OCI-LY1 (cell line): ENCODE measurements at regions not wholly inside any gene's neighbourhood (a gene's known extent, or its start where the extent isn't known, plus 50 kb on each side); places are given as distances from the start of the nearest gene placed in this dataset.

ENCODE experiments used
- H2AFZ ChIP-seq: fragments of 200-600 bp; sonication (generic), shearing (Covaris generic); 2 replicates; pipeline ENCODE4 v1.6.0; 2014; ENCODE audit warnings: antibody characterized with exemption, mild to moderate bottlenecking, low read length
- H3F3A ChIP-seq: fragments of 200-600 bp; sonication (generic), shearing (Covaris generic); 2 replicates; pipeline ENCODE4 v1.6.0; 2014; ENCODE audit warnings: mild to moderate bottlenecking, antibody characterized with exemption, low read length, moderate library complexity; ENCODE audit not compliant: insufficient read depth
- H3K27ac ChIP-seq: fragments of 200-600 bp; sonication (generic); 2 replicates; pipeline ENCODE4 v1.5.1; 2014; ENCODE audit warnings: low read length, mixed run types, mild to moderate bottlenecking, low read depth; ENCODE audit not compliant: poor library complexity, severe bottlenecking
- H3K27me3 ChIP-seq: fragments of 200-600 bp; sonication (generic); 2 replicates; pipeline ENCODE4 v1.6.0; 2014; ENCODE audit warnings: antibody characterized with exemption, mild to moderate bottlenecking, low read length, moderate library complexity; ENCODE audit not compliant: insufficient read depth
- H3K36me3 ChIP-seq: fragments of 200-600 bp; sonication (generic); 2 replicates; pipeline ENCODE4 v1.6.1; 2014; ENCODE audit warnings: mild to moderate bottlenecking, antibody characterized with exemption, low read length, moderate library complexity, mixed read lengths; ENCODE audit not compliant: insufficient read depth
- H3K4me1 ChIP-seq: fragments of 200-600 bp; sonication (generic); 2 replicates; pipeline ENCODE4 v1.5.1; 2014; ENCODE audit warnings: mild to moderate bottlenecking, low read length, moderate library complexity; ENCODE audit not compliant: insufficient read depth, severe bottlenecking
- H3K4me2 ChIP-seq: fragments of 200-600 bp; sonication (generic), shearing (Covaris generic); 2 replicates; pipeline ENCODE4 v1.6.1; 2014; ENCODE audit warnings: low read length
- H3K4me3 ChIP-seq: fragments of 200-600 bp; sonication (generic); 2 replicates; pipeline ENCODE4 v1.5.1; 2014; ENCODE audit warnings: low read length, low read depth, mild to moderate bottlenecking, mixed read lengths; ENCODE audit not compliant: poor library complexity, severe bottlenecking
- H3K79me2 ChIP-seq: fragments of 200-600 bp; shearing (Covaris generic); 2 replicates; pipeline ENCODE4 v1.6.1; 2016; ENCODE audit warnings: mixed run types, low read length, mixed read lengths; ENCODE audit not compliant: insufficient read depth
- H3K9ac ChIP-seq: fragments of 200-600 bp; sonication (generic), shearing (Covaris generic); 2 replicates; pipeline ENCODE4 v1.6.1; 2014; ENCODE audit warnings: mild to moderate bottlenecking, low read length, mixed read lengths
- H3K9me2 ChIP-seq: fragments of 200-600 bp; sonication (generic), shearing (Covaris generic); 2 replicates; pipeline ENCODE4 v1.6.1; 2014; ENCODE audit warnings: low read depth, mild to moderate bottlenecking, low read length, mixed read lengths
- H3K9me3 ChIP-seq: fragments of 200-600 bp; shearing (Covaris generic); 2 replicates; pipeline ENCODE4 v1.6.1; 2014; ENCODE audit warnings: low read length, mixed read lengths
- H4K20me1 ChIP-seq: fragments of 200-600 bp; sonication (generic), shearing (Covaris generic); 2 replicates; pipeline ENCODE4 v1.6.0; 2016; ENCODE audit warnings: mild to moderate bottlenecking, low read length; ENCODE audit not compliant: insufficient read depth
- CTCF ChIP-seq: fragments of 200-600 bp; sonication (generic), shearing (Covaris generic); IDR thresholded peaks from 2 replicates; pipeline ENCODE4 v1.5.1; 2017; ENCODE audit warnings: mild to moderate bottlenecking, antibody characterized with exemption, low read length, moderate library complexity, mixed read lengths
- EZH2 ChIP-seq: fragments of 200-600 bp; sonication (generic), shearing (Covaris generic); IDR thresholded peaks from 2 replicates; pipeline ENCODE4 v1.8.0; 2017; ENCODE audit warnings: borderline replicate concordance, mixed run types, mild to moderate bottlenecking, antibody characterized with exemption, low read length, moderate library complexity, mixed read lengths

GRCh38 chr7:80070391-80070790 lies 64.2 kb upstream of the GNAI1 start:
- Histone ChIP-seq H3K27me3 (no peaks in the 10 kb centered on the region), H3K4me2 (no peak overlapping the region), H3K9ac (no peak overlapping the region), H4K20me1 (no peaks in the 10 kb centered on the region), H3K79me2 (no peaks in the 10 kb centered on the region), H3K36me3 (no peaks in the 10 kb centered on the region), H3K9me3 (no peaks in the 10 kb centered on the region), H3K4me3 (no peak overlapping the region), H3F3A (no peaks in the 10 kb centered on the region), H2AFZ (no peak overlapping the region), H3K9me2 (no peaks in the 10 kb centered on the region), H3K4me1 (no peaks in the 10 kb centered on the region), H3K27ac (no peak overlapping the region)
- TF ChIP-seq EZH2, result no peak
- TF ChIP-seq CTCF, result no peak

- H3K79me2 ChIP-seq, result no peaks in the 10 kb centered on the region
- H2AFZ ChIP-seq, result no peak overlapping the region
- no peaks in the 10 kb centered on the region for H3F3A ChIP-seq
- H3K9ac ChIP-seq, result no peak overlapping the region
- no peaks in the 10 kb centered on the region for H3K9me2 ChIP-seq
- H3K27me3 ChIP-seq, result no peaks in the 10 kb centered on the region
- no peaks in the 10 kb centered on the region for H4K20me1 ChIP-seq
- TF ChIP-seq EZH2 (no peak), CTCF (no peak)
- no peaks in the 10 kb centered on the region for H3K36me3 ChIP-seq
- H3K4me1 ChIP-seq, result no peaks in the 10 kb centered on the region
- no peaks in the 10 kb centered on the region for H3K9me3 ChIP-seq
- no peak overlapping the region for H3K4me3 ChIP-seq
- no peak overlapping the region for H3K4me2 ChIP-seq
- H3K27ac ChIP-seq, result no peak overlapping the region
These were observed 68.0 kb upstream of the GNAI1 start for GRCh38 chr7:80066639-80067038.

GRCh38 chr7:80063834-80064233 lies 70.8 kb upstream of the GNAI1 start:
- H3K9ac ChIP-seq, result no peak overlapping the region
- no peak overlapping the region for H3K4me3 ChIP-seq
- no peaks in the 10 kb centered on the region for H3K27me3 ChIP-seq
- H2AFZ ChIP-seq, result no peak overlapping the region
- no peaks in the 10 kb centered on the region for H4K20me1 ChIP-seq
- no peak overlapping the region for H3K27ac ChIP-seq
- H3K9me2 ChIP-seq, result no peaks in the 10 kb centered on the region
- H3F3A ChIP-seq, result no peaks in the 10 kb centered on the region
- no peaks in the 10 kb centered on the region for H3K36me3 ChIP-seq
- no peaks in the 10 kb centered on the region for H3K79me2 ChIP-seq
- H3K4me2 ChIP-seq, result no peak overlapping the region
- no peaks in the 10 kb centered on the region for H3K4me1 ChIP-seq
- TF ChIP-seq EZH2, result no peak
- TF ChIP-seq CTCF, result no peak
- H3K9me3 ChIP-seq, result no peaks in the 10 kb centered on the region
